ENCODE measurements at regions not wholly inside any gene's neighbourhood (a gene's known extent, or its start where the extent isn't known, plus 50 kb on each side); places are given as distances from the start of the nearest gene placed in this dataset.

DNA sequence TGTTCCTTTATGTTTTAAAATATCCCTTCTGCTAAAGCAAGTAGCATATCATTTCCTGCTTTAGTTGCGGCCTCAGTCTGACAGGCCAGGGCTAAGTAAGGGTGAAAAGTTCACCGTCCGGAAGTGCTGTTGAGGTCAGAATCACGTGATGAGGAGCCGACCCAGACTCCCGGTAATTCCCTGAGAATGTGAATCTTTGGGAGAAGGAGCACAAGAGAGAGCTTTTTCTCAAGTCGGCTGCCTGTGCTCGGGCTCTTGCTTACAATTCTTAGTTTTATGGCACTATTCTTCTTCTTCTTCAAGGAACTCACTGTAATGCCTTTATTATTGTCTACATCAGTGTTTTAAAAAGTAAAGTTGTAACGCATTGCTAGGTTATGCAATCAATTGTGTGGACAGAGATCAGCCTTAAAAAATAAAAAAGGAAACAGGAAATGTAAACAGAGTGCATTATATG is 309.3 kb downstream of the PRL start:
- Histone ChIP-seq H2AFZ (ENCODE audit: low read length) (no peak overlapping the region), H3K36me3 (ENCODE audit: insufficient read depth, low read length) (no peaks in the 10 kb centered on the region), H3K79me2 (ENCODE audit: insufficient read depth, low read depth, low read length) (no peaks in the 10 kb centered on the region), H4K20me1 (ENCODE audit: insufficient read depth, low read length) (no peaks in the 10 kb centered on the region), H3K4me3 (ENCODE audit: low read depth, low read length, poor library complexity, severe bottlenecking) (no peak overlapping the region), H3K9me3 (ENCODE audit: low read length) (no peaks in the 10 kb centered on the region), H3K27ac (ENCODE audit: low read depth, low read length, poor library complexity, severe bottlenecking) (no peak overlapping the region), H3K4me1 (ENCODE audit: insufficient read depth, low read length, poor library complexity, severe bottlenecking) (no peaks in the 10 kb centered on the region), H3K4me2 (ENCODE audit: low read length) (no peak overlapping the region), H3K9me2 (ENCODE audit: insufficient read depth, low read length) (no peaks in the 10 kb centered on the region)
- no peak for TF ChIP-seq EZH2phosphoT487 (IDR thresholded peaks at IDR 0.05; ENCODE audit: borderline replicate concordance, low read depth, low read length)
- TF ChIP-seq, protein P1, sequence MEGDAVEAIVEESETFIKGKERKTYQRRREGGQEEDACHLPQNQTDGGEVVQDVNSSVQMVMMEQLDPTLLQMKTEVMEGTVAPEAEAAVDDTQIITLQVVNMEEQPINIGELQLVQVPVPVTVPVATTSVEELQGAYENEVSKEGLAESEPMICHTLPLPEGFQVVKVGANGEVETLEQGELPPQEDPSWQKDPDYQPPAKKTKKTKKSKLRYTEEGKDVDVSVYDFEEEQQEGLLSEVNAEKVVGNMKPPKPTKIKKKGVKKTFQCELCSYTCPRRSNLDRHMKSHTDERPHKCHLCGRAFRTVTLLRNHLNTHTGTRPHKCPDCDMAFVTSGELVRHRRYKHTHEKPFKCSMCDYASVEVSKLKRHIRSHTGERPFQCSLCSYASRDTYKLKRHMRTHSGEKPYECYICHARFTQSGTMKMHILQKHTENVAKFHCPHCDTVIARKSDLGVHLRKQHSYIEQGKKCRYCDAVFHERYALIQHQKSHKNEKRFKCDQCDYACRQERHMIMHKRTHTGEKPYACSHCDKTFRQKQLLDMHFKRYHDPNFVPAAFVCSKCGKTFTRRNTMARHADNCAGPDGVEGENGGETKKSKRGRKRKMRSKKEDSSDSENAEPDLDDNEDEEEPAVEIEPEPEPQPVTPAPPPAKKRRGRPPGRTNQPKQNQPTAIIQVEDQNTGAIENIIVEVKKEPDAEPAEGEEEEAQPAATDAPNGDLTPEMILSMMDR (conservative IDR thresholded peaks at IDR 0.05; ENCODE audit: low read length), result no peak
- no TSS peak for BruUV-seq (replicated peaks)
- intact Hi-C loops (cut with micrococcal nuclease; ENCODE audit: unreplicated experiment), result no loop called here
- no peak for DNase-seq (ENCODE audit: low spot score)
- POLR2A ChIA-PET, result no interaction called here
- CTCF ChIA-PET (ENCODE audit: unreplicated experiment), result no interaction called here

DNA sequence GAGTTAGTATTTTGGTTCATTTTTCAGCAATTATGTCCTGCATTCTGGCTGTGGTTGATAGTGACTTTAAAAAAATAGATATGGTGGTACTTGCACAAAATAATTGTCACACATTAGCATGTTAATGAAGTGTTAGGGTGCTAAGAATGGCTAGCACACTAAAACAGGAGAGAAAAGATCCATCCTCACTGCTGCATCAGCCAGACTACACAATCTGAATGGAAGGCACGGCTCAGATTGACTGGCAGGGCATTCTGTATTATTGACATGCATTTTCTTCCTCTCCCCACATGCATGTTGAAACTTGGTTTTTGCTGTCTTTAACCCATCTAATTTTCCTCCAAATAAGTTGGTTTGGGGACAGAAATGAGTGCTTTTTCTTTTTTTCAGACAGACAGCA is 306.3 kb downstream of the PRL start:
- Histone ChIP-seq H3K4me2 (ENCODE audit: low read length) (no peak overlapping the region), H3K27ac (ENCODE audit: low read depth, low read length, poor library complexity, severe bottlenecking) (no peak overlapping the region), H4K20me1 (ENCODE audit: insufficient read depth, low read length) (no peaks in the 10 kb centered on the region), H2AFZ (ENCODE audit: low read length) (no peak overlapping the region), H3K9me3 (ENCODE audit: low read length) (no peaks in the 10 kb centered on the region), H3K4me3 (ENCODE audit: low read depth, low read length, poor library complexity, severe bottlenecking) (no peak overlapping the region), H3K36me3 (ENCODE audit: insufficient read depth, low read length) (no peaks in the 10 kb centered on the region), H3K9me2 (ENCODE audit: insufficient read depth, low read length) (no peaks in the 10 kb centered on the region), H3K4me1 (ENCODE audit: insufficient read depth, low read length, poor library complexity, severe bottlenecking) (no peaks in the 10 kb centered on the region), H3K79me2 (ENCODE audit: insufficient read depth, low read depth, low read length) (no peaks in the 10 kb centered on the region)
- no TSS peak for BruUV-seq (replicated peaks)
- TF ChIP-seq, protein P1 (conservative IDR thresholded peaks at IDR 0.05; ENCODE audit: low read length), result no peak
- no peak for TF ChIP-seq EZH2phosphoT487 (IDR thresholded peaks at IDR 0.05; ENCODE audit: borderline replicate concordance, low read depth, low read length)
- intact Hi-C loops (cut with micrococcal nuclease; ENCODE audit: unreplicated experiment), result no loop called here
- CTCF ChIA-PET (ENCODE audit: unreplicated experiment), result no interaction called here
- no peak for DNase-seq (ENCODE audit: low spot score)
- POLR2A ChIA-PET, result no interaction called here

GRCh38 chr6:21992178-21992967 is 304.5 kb downstream of the PRL start:
- DNase-seq (ENCODE audit: low spot score), result no peak
- intact Hi-C loops (cut with micrococcal nuclease; ENCODE audit: unreplicated experiment), result no loop called here
- CTCF ChIA-PET (ENCODE audit: unreplicated experiment), result no interaction called here

More at GRCh38 chr6:21992178-21992967, 304.5 kb downstream of the PRL start:
- Histone ChIP-seq H3K4me2 (ENCODE audit: low read length) (no peak overlapping the region), H3K79me2 (ENCODE audit: insufficient read depth, low read depth, low read length) (no peaks in the 10 kb centered on the region), H3K36me3 (ENCODE audit: insufficient read depth, low read length) (no peaks in the 10 kb centered on the region), H3K4me3 (ENCODE audit: low read depth, low read length, poor library complexity, severe bottlenecking) (no peak overlapping the region), H4K20me1 (ENCODE audit: insufficient read depth, low read length) (no peaks in the 10 kb centered on the region), H3K9me2 (ENCODE audit: insufficient read depth, low read length) (no peaks in the 10 kb centered on the region), H3K9me3 (ENCODE audit: low read length) (no peaks in the 10 kb centered on the region), H3K27ac (ENCODE audit: low read depth, low read length, poor library complexity, severe bottlenecking) (no peak overlapping the region), H2AFZ (ENCODE audit: low read length) (no peak overlapping the region), H3K4me1 (ENCODE audit: insufficient read depth, low read length, poor library complexity, severe bottlenecking) (no peaks in the 10 kb centered on the region)
- no peak for TF ChIP-seq EZH2phosphoT487 (IDR thresholded peaks at IDR 0.05; ENCODE audit: borderline replicate concordance, low read depth, low read length)
- TF ChIP-seq, protein P1 (conservative IDR thresholded peaks at IDR 0.05; ENCODE audit: low read length), result no peak
- no TSS peak for BruUV-seq (replicated peaks)
- POLR2A ChIA-PET, result interaction anchor here (0.6 to 1.1 kb wide), 2 partner anchors 8 to 370 kb away, joined by 3 read pairs; no protein-coding TSS in a partner anchor
